NCI-H2107 treated with DMSO at 0.1 percent for 48 hours (cell line): ENCODE measurements at regions not wholly inside any gene's neighbourhood (a gene's known extent, or its start where the extent isn't known, plus 50 kb on each side); places are given as distances from the start of the nearest gene placed in this dataset.

Experiments used
- DNase-seq: peaks from one replicate; lab custom pipeline; 2025; ENCODE audit not compliant: unreplicated experiment; lab: John Stamatoyannopoulos, UW

DNA sequence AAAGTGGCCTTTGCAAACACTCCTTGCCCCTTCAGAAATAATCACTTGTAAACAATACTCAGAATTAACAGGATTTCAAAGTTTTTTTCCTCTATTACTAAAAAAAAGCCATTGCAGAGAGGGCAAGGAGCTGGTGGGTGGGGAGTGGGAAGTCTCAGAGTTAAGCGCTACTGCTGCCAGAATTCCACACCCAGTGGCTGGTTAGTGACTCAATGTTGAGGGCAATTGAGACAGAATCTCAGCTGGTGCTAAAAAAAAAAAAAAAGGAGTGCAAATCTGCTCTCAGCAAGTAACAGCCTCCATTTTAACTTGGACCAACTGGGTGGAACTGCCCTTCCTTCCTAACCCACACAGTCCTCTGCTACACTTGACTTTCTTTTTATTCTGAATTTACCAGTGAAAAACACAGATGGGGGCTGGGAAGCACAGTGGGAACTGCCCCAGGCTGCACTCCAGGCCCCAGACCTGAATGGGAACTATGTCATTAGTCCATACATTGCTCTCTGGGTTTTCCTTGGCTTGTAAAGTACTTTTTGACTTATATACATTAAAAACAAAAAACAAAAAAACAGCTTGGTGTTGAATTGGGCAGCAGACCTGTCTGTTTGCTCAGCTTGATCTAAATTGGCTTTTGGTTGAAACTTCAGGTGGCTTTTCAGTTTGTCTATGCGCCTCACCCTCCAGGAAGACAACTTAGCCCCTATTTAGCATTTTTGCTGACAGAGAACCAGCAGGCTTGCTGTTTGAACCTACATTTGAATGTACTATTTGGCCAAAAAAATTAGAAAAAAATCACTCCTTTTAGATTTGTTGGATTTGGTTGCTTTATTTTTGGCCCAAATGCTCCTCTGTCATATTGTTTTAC is 357.8 kb upstream of the TBL1XR1 start:
- peak; percentile 21 for DNase-seq

DNA sequence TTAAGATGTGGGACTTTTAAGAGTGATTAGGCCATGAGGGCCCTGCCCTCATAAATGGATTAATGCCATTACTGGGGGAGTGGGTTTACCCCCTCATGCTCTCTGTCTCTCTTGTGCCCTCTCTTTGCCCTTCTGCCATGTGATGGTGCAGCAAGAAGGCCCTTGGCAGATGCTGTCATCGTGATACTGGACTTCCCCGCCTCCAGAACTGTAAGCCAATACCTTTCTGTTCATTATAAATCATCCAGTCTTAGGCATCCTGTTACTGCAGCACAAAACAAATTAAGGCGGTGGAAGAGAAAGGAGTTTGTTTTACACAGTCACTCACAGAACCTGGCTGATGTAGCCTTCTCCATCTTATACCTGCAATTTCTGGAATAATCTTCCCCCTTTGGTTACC is 360.3 kb upstream of the TBL1XR1 start:
- DNase-seq: no peak

- DNase-seq: no peak
These were observed 364.1 kb upstream of the TBL1XR1 start for GRCh38 chr3:177561365-177561764.

DNA sequence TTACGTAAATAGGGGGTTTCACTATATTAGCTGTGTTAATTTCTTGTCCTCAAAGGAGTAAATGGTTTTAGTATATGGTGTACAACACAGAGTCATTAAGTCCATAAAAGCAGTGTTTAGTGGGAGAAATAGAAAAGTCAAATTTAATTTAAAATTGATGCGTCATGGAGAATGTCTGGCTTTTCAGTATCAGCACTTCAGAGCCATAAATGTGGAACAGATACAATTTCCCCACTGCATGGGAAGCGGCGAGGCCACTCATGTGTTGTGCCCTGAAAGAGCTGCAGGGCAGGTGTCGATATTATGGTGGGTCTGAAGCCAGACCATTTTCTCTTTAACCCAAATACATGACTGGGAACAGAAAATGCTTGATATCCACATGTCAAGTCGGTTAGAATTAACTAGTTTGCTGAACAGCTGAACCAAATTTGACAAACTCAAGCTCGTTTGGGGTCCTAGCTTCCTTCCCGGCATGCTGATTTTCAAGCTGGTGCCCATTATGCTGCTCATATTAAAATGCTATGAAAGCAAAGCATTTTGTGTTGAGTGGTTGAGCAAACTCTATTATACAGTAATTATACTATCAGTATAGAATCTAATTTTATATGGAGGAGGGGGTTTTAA is 364.6 kb upstream of the TBL1XR1 start:
- DNase-seq: no peak

GRCh38 chr3:177563243-177563780 is 366.0 kb upstream of the TBL1XR1 start:
- DNase-seq: no peak

DNA sequence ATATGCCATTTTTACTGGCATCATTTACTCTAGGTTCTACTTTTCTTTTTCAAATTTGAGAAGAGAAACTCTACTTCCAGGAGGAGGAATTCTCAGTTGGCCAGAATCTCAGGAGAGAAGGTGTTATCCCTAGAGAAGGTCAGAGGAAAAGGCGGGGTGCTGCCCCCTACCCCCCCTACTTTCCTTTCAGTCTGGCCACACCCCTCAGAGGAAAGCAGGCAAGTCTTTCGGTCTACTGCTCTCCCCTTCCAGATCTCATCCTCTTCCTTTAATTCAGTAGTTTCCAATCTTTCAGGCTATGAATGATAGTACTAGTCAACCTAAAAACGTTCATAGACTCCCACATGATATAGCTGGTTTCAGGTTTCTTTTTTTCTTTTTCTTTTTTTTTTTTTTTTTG is 366.5 kb upstream of the TBL1XR1 start:
- no peak for DNase-seq

DNA sequence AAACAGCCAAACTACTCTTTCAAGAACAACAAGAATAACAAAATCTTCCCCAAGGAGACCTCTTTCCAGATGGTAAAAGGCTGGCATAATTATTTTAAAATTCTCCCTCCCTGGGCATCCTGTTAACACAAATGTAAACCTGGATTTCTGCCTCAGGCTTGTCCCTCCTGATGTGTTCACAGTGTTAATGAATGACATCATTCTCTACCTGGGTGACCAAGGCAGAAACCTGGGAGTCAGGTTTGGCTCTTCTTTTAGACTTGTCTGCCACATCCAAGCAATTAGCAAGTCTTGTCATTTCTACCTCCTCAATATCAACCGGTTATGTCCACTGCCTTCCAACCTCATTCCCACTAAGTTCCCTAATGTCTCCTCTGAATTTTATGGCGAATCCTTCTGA is 368.7 kb upstream of the TBL1XR1 start:
- DNase-seq: no peak

DNA sequence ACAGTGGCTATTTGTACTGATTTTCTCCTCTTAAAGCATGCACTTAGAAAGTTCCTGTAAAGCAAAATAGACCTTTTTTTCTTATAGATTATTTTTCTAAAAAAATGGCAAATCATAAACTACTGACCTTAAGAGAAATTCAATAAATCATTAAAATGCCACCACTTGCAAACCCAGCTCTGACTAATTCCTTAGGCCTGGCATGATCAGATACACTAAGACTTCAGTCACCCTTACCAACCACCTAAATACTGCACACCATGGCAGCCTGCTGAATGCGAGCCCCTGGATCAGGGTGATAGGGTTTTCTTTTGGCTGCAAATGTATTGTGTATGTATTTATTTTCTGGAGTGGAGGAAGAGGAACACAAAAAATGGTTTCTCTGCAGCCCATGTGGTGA is 370.6 kb upstream of the TBL1XR1 start:
- DNase-seq: no peak

DNA sequence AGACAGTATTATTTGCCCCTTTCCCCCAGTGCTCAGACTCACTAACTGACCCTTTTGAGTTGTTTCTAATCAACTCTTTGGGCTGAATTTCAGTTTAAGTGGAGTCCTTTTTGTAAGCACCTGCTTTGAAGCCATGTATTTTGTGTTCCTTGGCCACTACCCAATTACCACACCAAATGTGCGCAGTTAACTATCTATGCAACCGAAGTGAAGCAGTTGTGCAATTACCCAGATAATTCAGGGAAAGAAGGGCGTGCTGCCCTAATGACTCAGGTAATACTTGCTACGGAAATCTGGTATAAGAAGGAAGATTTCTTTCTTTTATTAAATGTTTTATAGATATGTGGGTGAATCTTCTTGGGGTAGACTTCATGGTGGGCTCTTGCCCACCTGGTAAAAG is 371.9 kb upstream of the TBL1XR1 start:
- no peak for DNase-seq

- no peak for DNase-seq
These were observed 372.8 kb upstream of the TBL1XR1 start for GRCh38 chr3:177569875-177570657.

DNA sequence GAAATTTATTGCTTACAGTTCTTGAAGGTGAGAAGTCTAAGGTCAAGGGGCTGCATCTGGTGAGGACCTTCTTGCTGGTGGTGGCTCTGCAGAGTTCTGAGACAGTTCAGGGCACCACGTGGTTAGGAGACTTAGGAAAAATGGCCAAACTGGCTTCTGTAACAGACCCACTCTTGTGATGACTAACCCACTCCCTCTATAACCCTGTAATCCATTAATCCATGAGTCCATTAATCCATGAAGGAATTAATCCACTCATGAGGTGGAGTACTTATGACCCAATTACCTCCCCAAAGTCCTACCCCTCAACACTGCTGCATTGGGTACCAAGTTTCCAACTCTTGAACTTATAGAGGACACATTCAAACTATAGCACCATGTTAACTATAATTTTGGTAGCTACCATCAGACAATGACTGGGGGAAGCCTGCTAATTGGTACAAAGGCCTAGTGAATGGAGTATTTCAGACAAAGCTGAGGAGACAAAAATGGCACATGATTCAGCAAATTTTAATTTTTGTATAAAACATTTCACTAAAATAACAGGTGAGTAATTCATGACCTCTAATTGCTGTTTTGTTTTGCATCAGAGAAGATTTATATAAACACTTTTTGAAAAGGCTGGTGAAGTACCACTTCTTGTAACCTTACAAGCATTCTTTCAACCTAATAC is 374.1 kb upstream of the TBL1XR1 start:
- DNase-seq: peak; percentile 67

GRCh38 chr3:177571944-177572315 is 374.6 kb upstream of the TBL1XR1 start:
- peak; percentile 67 for DNase-seq

DNA sequence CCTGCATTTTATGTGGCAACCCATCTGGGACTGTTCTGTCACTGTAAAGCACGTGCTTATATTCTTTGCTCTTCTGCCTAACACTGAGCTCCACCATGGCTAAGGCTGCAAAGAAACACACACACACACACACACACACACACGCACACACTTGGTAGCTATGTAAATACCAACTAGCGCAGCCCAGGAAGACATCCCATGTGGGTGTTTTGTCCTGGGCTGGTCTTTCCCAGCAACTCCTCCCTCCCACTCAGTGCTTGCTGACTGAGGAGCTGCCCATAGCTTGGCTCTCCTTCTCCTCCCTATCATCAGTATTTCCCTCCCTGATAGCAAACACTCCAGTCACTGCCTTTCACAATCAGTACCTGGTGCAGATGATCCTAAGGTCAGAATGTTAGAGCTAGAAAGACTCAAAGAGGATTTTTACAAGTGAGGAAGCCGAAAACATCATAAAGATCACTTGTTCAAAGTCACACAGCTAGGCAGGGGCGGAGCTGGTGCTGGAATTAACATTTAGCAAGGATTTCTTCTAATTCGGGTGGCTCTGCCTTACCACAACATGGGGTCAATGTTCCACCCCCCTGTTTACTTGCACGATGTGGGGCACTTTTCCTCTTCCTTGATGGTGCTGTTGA is 377.1 kb upstream of the TBL1XR1 start:
- no peak for DNase-seq

GRCh38 chr3:177576746-177577145 is 379.5 kb upstream of the TBL1XR1 start:
- DNase-seq: no peak

- no peak for DNase-seq
These were observed 381.2 kb upstream of the TBL1XR1 start for GRCh38 chr3:177578488-177578887.

DNA sequence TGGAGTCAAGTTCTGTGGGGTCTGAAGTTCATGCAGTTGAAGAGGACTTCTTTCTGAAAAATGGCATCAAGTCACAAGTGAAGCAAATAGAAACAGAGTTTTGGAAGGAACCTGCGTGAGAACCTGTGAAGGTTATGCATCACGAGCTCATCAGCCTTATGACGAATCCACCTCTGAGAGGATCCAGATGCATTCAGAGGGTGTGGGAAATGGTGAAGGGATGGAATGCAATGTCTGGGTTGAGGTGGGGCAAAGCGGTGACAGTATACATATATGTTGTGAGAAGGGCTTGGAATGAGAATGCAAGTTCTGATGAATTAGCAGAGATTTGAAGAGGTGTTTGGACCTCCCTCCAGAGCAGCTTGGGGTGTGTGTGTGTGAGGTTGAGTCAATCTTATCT is 382.1 kb upstream of the TBL1XR1 start:
- DNase-seq: no peak

- DNase-seq: no peak
These were observed 383.2 kb upstream of the TBL1XR1 start for GRCh38 chr3:177580437-177580836.

GRCh38 chr3:177585271-177585670 is 388.0 kb upstream of the TBL1XR1 start:
- no peak for DNase-seq

- DNase-seq: no peak
These were observed 391.9 kb upstream of the TBL1XR1 start for GRCh38 chr3:177589041-177589650.

DNA sequence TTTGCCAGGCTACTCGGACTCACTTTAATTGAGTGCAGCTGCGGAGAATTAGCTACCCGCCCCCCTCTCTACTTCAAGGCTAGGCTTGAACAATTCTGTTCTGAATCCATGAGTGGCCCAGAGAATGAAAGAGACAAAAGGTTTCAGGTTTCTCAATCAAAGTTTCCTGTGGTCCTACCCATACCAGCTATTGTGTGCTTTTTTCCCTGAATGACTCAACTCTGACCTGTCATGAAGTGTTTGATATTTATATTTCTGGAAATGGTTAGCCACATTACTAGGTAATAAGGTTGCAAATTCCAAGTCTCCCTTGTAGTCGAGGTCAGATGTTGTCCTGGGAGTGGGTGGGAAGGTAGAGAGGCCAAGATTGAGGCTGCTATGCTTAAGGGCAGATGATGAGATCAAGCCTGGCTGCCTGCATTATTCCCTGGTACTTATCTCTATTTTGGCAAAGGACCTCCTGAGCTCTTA is 392.7 kb upstream of the TBL1XR1 start:
- peak; percentile 99 for DNase-seq
